ENCODE measurements at regions not wholly inside any gene's neighbourhood (a gene's known extent, or its start where the extent isn't known, plus 50 kb on each side); places are given as distances from the start of the nearest gene placed in this dataset.

DNA sequence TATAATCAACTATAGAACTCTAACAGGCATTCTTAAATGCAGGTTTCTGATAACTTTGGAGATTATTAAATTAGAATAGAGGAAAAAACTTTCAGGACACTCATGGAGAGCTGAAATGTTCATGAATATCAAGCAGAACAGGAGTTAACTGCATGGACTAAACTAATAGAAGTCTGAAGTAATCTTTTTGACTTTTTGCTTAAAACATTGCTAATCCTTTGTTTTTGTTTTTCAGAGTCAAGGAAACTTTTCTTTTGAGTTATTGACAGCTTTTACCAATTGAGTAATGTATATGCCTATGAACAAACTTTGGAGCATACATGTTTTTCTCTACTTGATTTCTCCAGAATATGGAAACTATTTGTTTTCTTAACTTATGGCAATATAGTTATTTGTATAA is 112.5 kb downstream of the EIF4E start:
- in situ Hi-C loops (cut with MboI; ENCODE audit: low pct_ligation_motif_present in 1 of 4, low pct_unique_long_range_greater_than_20kb in 1 of 4, low sequenced_read_pairs in 3 of 4), result no loop called here
- TF ChIP-seq POLR2AphosphoS5 (IDR thresholded peaks at IDR 0.05), result no peak
- TF ChIP-seq EP300 (IDR thresholded peaks at IDR 0.05; ENCODE audit: low read depth), result no peak
- TF ChIP-seq POLR2A (IDR thresholded peaks at IDR 0.05), result no peak
- TF ChIP-seq, protein P1, sequence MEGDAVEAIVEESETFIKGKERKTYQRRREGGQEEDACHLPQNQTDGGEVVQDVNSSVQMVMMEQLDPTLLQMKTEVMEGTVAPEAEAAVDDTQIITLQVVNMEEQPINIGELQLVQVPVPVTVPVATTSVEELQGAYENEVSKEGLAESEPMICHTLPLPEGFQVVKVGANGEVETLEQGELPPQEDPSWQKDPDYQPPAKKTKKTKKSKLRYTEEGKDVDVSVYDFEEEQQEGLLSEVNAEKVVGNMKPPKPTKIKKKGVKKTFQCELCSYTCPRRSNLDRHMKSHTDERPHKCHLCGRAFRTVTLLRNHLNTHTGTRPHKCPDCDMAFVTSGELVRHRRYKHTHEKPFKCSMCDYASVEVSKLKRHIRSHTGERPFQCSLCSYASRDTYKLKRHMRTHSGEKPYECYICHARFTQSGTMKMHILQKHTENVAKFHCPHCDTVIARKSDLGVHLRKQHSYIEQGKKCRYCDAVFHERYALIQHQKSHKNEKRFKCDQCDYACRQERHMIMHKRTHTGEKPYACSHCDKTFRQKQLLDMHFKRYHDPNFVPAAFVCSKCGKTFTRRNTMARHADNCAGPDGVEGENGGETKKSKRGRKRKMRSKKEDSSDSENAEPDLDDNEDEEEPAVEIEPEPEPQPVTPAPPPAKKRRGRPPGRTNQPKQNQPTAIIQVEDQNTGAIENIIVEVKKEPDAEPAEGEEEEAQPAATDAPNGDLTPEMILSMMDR (IDR thresholded peaks at IDR 0.05), result no peak
- intact Hi-C loops (cut with DNase I; ENCODE audit: low total_unique reads), result no loop called here
- H3K9me3 ChIP-seq, result no peaks in the 10 kb centered on the region
- H3K27ac ChIP-seq, result no peak overlapping the region
- no peak for DNase-seq
- H3K4me3 ChIP-seq, result no peak overlapping the region
- H3K36me3 ChIP-seq, result no peaks in the 10 kb centered on the region
- H3K4me1 ChIP-seq, result no peaks in the 10 kb centered on the region
- no peaks in the 10 kb centered on the region for H3K27me3 ChIP-seq

DNA sequence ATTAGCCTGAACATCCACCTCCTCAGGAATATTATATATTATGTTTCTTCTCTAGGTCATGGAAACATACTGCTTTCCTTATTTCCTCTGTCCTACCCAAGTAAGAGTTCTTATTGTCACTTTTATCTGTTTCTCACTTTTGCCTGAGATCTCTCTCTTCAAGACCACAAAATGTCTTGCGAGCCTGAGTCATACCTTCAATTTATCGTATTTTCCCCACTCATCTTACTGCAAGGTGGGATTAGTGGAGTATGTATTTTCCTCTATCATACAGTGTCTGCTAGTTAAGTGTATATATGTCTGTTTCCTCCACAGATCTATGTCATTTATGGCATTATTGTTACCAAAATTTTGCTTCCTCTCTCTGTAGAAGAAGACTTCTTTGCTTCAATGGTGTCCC is 124.5 kb downstream of the EIF4E start:
- Histone ChIP-seq H3K9me3 (no peaks in the 10 kb centered on the region), H3K4me3 (no peak overlapping the region), H3K4me1 (no peaks in the 10 kb centered on the region), H3K27ac (no peak overlapping the region), H3K27me3 (no peaks in the 10 kb centered on the region), H3K36me3 (no peaks in the 10 kb centered on the region)
- TF ChIP-seq EP300 (IDR thresholded peaks at IDR 0.05; ENCODE audit: low read depth) (no peak), POLR2A (IDR thresholded peaks at IDR 0.05) (no peak), POLR2AphosphoS5 (IDR thresholded peaks at IDR 0.05) (no peak)
- TF ChIP-seq, protein P1 (IDR thresholded peaks at IDR 0.05), result no peak
- no peak for DNase-seq
- intact Hi-C loops (cut with DNase I; ENCODE audit: low total_unique reads) (no loop called here), in situ Hi-C loops (cut with MboI; ENCODE audit: low pct_ligation_motif_present in 1 of 4, low pct_unique_long_range_greater_than_20kb in 1 of 4, low sequenced_read_pairs in 3 of 4) (no loop called here)
- WGBS, 2 donors (ENCODE audit: low coverage in 1 of 2), result 76 to 88% methylated on average over 2 of the region's 2 CpGs

- in situ Hi-C loops (cut with MboI; ENCODE audit: low pct_ligation_motif_present in 1 of 4, low pct_unique_long_range_greater_than_20kb in 1 of 4, low sequenced_read_pairs in 3 of 4) (no loop called here), intact Hi-C loops (cut with DNase I; ENCODE audit: low total_unique reads) (no loop called here)
- Histone ChIP-seq H3K36me3 (no peaks in the 10 kb centered on the region), H3K27ac (no peak overlapping the region), H3K4me3 (no peak overlapping the region), H3K4me1 (no peaks in the 10 kb centered on the region), H3K9me3 (no peaks in the 10 kb centered on the region), H3K27me3 (no peaks in the 10 kb centered on the region)
- TF ChIP-seq EP300 (IDR thresholded peaks at IDR 0.05; ENCODE audit: low read depth) (no peak), POLR2AphosphoS5 (IDR thresholded peaks at IDR 0.05) (no peak), POLR2A (IDR thresholded peaks at IDR 0.05) (no peak)
- TF ChIP-seq, protein P1 (IDR thresholded peaks at IDR 0.05), result no peak
- no peak for DNase-seq
- WGBS, 2 donors (ENCODE audit: low coverage in 1 of 2), result 73% methylated on average over 3 of the region's 3 CpGs; no CpG with 5 or more reads in 1 of the 2 donors
These were observed 125.7 kb downstream of the EIF4E start for GRCh38 chr4:98803251-98803650.

- no peak overlapping the region for H3K27ac ChIP-seq
- in situ Hi-C loops (cut with MboI; ENCODE audit: low pct_ligation_motif_present in 1 of 4, low pct_unique_long_range_greater_than_20kb in 1 of 4, low sequenced_read_pairs in 3 of 4) (no loop called here), intact Hi-C loops (cut with DNase I; ENCODE audit: low total_unique reads) (no loop called here)
- H3K36me3 ChIP-seq, result no peaks in the 10 kb centered on the region
- 60 to 67% methylated on average over 1 of the region's 1 CpG for WGBS, 2 donors (ENCODE audit: low coverage in 1 of 2)
- H3K9me3 ChIP-seq, result no peaks in the 10 kb centered on the region
- no peaks in the 10 kb centered on the region for H3K4me1 ChIP-seq
- H3K4me3 ChIP-seq, result no peak overlapping the region
- no peak for DNase-seq
- TF ChIP-seq POLR2A (IDR thresholded peaks at IDR 0.05) (no peak), POLR2AphosphoS5 (IDR thresholded peaks at IDR 0.05) (no peak), EP300 (IDR thresholded peaks at IDR 0.05; ENCODE audit: low read depth) (no peak)
- TF ChIP-seq, protein P1 (IDR thresholded peaks at IDR 0.05), result no peak
- no peaks in the 10 kb centered on the region for H3K27me3 ChIP-seq
These were observed 126.1 kb downstream of the EIF4E start for GRCh38 chr4:98802770-98803198.

Data from transverse colon (tissue), 4 donors.